Gastroesophageal sphincter (tissue), 3 donors: ENCODE measurements at regions not wholly inside any gene's neighbourhood (a gene's known extent, or its start where the extent isn't known, plus 50 kb on each side); places are given as distances from the start of the nearest gene placed in this dataset.
"Not testable (repeated sequence)": the region's sequence is repeated elsewhere in the genome, so short reads cannot be mapped to it uniquely, and the experiment has no call there.

Experiments used
- EP300 ChIP-seq: sonication (generic); formaldehyde crosslinking; IDR thresholded peaks from one replicate; pipeline ENCODE4 v1.6.1; 2017; ENCODE audit warnings: antibody characterized with exemption, mild to moderate bottlenecking
- POLR2A ChIP-seq, 2 donors: fragments of 450-650 bp; IDR thresholded peaks; one replicate each; pipeline ENCODE4 v1.6.1; 2017; ENCODE audit warnings: antibody characterized with exemption in 2 of 2, mild to moderate bottlenecking in 2 of 2, moderate library complexity in 1 of 2
- POLR2AphosphoS5 ChIP-seq: sonication (generic); formaldehyde crosslinking; IDR thresholded peaks from one replicate; pipeline ENCODE4 v1.6.1; 2017; ENCODE audit warnings: antibody characterized with exemption
- TF ChIP-seq, protein P1 (sequence below), 4 experiments: fragments of 200-600 bp in 2 of 4; fragments of 450-650 bp in 2 of 4; sonication (generic) in 1 of 4; IDR thresholded peaks; one replicate each; pipeline ENCODE4 v1.5.1; 2017 to 2019; ENCODE audit warnings: antibody characterized with exemption in 4 of 4, mild to moderate bottlenecking in 2 of 4, moderate library complexity in 2 of 4

DNA sequence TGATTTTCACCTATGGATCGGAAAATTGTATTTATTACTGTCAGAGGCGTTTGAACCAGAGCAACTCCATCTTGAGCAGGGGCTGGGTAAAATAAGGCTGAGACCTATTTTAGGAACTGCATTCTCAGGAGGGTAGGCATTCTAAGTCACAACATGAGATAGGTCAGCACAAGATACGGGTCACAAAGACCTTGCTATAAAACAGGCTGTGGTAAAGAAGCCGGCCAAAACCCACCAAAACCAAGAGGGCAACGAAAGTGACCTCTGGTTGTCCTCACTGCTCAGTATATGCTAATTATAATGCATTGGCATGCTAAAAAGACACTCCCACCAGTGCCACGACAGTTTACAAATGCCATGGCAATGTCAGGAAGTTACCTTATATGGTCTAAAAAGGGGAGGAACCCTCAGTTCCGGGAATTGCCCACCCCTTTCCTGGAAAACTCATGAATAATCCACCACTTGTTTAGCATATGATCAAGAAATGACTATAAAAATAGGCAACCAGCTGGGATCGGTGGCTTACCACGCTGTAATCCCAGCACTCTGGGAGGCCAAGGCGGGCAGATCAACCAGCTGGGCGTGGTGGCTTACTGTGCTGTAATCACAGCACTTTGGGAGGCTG, 136.3 kb upstream of the PARD3 start:
- TF ChIP-seq, protein P1, sequence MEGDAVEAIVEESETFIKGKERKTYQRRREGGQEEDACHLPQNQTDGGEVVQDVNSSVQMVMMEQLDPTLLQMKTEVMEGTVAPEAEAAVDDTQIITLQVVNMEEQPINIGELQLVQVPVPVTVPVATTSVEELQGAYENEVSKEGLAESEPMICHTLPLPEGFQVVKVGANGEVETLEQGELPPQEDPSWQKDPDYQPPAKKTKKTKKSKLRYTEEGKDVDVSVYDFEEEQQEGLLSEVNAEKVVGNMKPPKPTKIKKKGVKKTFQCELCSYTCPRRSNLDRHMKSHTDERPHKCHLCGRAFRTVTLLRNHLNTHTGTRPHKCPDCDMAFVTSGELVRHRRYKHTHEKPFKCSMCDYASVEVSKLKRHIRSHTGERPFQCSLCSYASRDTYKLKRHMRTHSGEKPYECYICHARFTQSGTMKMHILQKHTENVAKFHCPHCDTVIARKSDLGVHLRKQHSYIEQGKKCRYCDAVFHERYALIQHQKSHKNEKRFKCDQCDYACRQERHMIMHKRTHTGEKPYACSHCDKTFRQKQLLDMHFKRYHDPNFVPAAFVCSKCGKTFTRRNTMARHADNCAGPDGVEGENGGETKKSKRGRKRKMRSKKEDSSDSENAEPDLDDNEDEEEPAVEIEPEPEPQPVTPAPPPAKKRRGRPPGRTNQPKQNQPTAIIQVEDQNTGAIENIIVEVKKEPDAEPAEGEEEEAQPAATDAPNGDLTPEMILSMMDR (IDR thresholded peaks at IDR 0.05): not testable (repeated sequence)
- TF ChIP-seq POLR2A (IDR thresholded peaks at IDR 0.05); EP300; POLR2AphosphoS5: not testable (repeated sequence)
